Prostate gland (tissue), 2 donors: ENCODE measurements at regions not wholly inside any gene's neighbourhood (a gene's known extent, or its start where the extent isn't known, plus 50 kb on each side); places are given as distances from the start of the nearest gene placed in this dataset.

Source experiments
- DNase-seq: peaks from one replicate; pipeline ENCODE4 v3.0.0-alpha.2; 2019; ENCODE audit warnings: low spot score
- H3K27ac ChIP-seq, 2 donors: fragments of 200-600 bp; sonication (generic); 2 replicates each; pipeline ENCODE4 v1.5.1; 2017 to 2019
- H3K27me3 ChIP-seq: fragments of 200-600 bp; sonication (generic); replicated peaks from 2 replicates; pipeline ENCODE4 v1.5.1; 2019; ENCODE audit not compliant: insufficient read depth
- H3K36me3 ChIP-seq, 2 donors: fragments of 200-600 bp; sonication (generic); 1 replicate in 1 of 2; 2 replicates in 1 of 2; pipeline versions ENCODE4 v1.5.1 to v1.8.1; 2017 to 2019
- H3K4me1 ChIP-seq: fragments of 200-600 bp; sonication (generic); replicated peaks from 2 replicates; pipeline ENCODE4 v1.5.1; 2019
- H3K4me3 ChIP-seq, 2 donors: fragments of 200-600 bp; sonication (generic); 2 replicates each; pipeline ENCODE4 v1.5.1; 2017 to 2019
- H3K9me3 ChIP-seq: fragments of 200-600 bp; sonication (generic); 2 replicates; pipeline ENCODE4 v1.5.1; 2017
- CTCF ChIP-seq, 4 experiments: fragments of 200-600 bp in 2 of 4; fragments of 450-650 bp in 2 of 4; sonication (generic) in 2 of 4; IDR thresholded peaks; 1 replicate in 3 of 4; 2 replicates in 1 of 4; pipeline ENCODE4 v1.5.1; 2016 to 2019; ENCODE audit warnings: antibody characterized with exemption in 4 of 4, mild to moderate bottlenecking in 2 of 4, moderate library complexity in 2 of 4
- POLR2A ChIP-seq: fragments of 450-650 bp; IDR thresholded peaks from one replicate; pipeline ENCODE4 v1.6.1; 2016; ENCODE audit warnings: antibody characterized with exemption, mild to moderate bottlenecking
- POLR2AphosphoS5 ChIP-seq: sonication (generic); formaldehyde crosslinking; IDR thresholded peaks from one replicate; pipeline ENCODE4 v1.6.1; 2017; ENCODE audit warnings: antibody characterized with exemption
- WGBS: methylation state at CpG from one replicate; pipeline ENCODE4 v1.1.5; 2018; 5-methylcytosine and 5-hydroxymethylcytosine counted together
- intact Hi-C: fragments of 100-400 bp; cut with DNase I; formaldehyde crosslinking; loops from one replicate; pipeline ENCODE4 v1.14.2; 2022

- no peak for DNase-seq
- Histone ChIP-seq H3K27ac (no peak overlapping the region), H3K36me3 (no peaks in the 10 kb centered on the region), H3K4me1 (no peaks in the 10 kb centered on the region), H3K4me3 (no peak overlapping the region), H3K9me3 (no peaks in the 10 kb centered on the region), H3K27me3 (no peaks in the 10 kb centered on the region)
- intact Hi-C loops = no loop called here
- no peak for TF ChIP-seq POLR2AphosphoS5
- WGBS = 73% methylated on average over 6 of the region's 6 CpGs
Observed at GRCh38 chr14:47949006-47949405, 273.6 kb upstream of the MDGA2 start.

GRCh38 chr14:47935332-47935731 lies 259.9 kb upstream of the MDGA2 start:
- no peak for TF ChIP-seq POLR2A
- no peak for TF ChIP-seq POLR2AphosphoS5
- no peak for TF ChIP-seq CTCF (IDR thresholded peaks at IDR 0.05)
- 18% methylated on average over 4 of the region's 4 CpGs for WGBS
- Histone ChIP-seq H3K27me3 (no peaks in the 10 kb centered on the region), H3K27ac (no peak overlapping the region), H3K4me1 (no peaks in the 10 kb centered on the region), H3K4me3 (no peak overlapping the region), H3K36me3 (no peaks in the 10 kb centered on the region), H3K9me3 (no peaks in the 10 kb centered on the region)
- no peak for DNase-seq
- intact Hi-C loops = no loop called here

- Histone ChIP-seq H3K27ac (no peak overlapping the region), H3K9me3 (no peaks in the 10 kb centered on the region), H3K4me1 (no peaks in the 10 kb centered on the region), H3K4me3 (no peak overlapping the region), H3K27me3 (no peaks in the 10 kb centered on the region), H3K36me3 (no peaks in the 10 kb centered on the region)
- intact Hi-C loops = no loop called here
- no peak for TF ChIP-seq POLR2A
- TF ChIP-seq POLR2AphosphoS5 = no peak
- no peak for TF ChIP-seq CTCF (IDR thresholded peaks at IDR 0.05)
- DNase-seq = no peak
Observed at GRCh38 chr14:47929334-47929733, 253.9 kb upstream of the MDGA2 start.

- Histone ChIP-seq H3K4me1 (no peaks in the 10 kb centered on the region), H3K27me3 (no peaks in the 10 kb centered on the region), H3K36me3 (no peaks in the 10 kb centered on the region), H3K4me3 (no peak overlapping the region), H3K9me3 (no peaks in the 10 kb centered on the region), H3K27ac (no peak overlapping the region)
- DNase-seq = no peak
- 80% methylated on average over 1 of the region's 1 CpG for WGBS
- no peak for TF ChIP-seq CTCF (IDR thresholded peaks at IDR 0.05)
- no peak for TF ChIP-seq POLR2AphosphoS5
- TF ChIP-seq POLR2A = no peak
- intact Hi-C loops = no loop called here
Observed at GRCh38 chr14:47921133-47921532, 245.7 kb upstream of the MDGA2 start.

GRCh38 chr14:47919997-47920396 lies 244.6 kb upstream of the MDGA2 start:
- H3K27me3 ChIP-seq = no peaks in the 10 kb centered on the region
- TF ChIP-seq CTCF (IDR thresholded peaks at IDR 0.05) (no peak), POLR2A (no peak), POLR2AphosphoS5 (no peak)
- H3K4me3 ChIP-seq = no peak overlapping the region
- no peak overlapping the region for H3K27ac ChIP-seq
- DNase-seq = no peak
- WGBS = 88% methylated on average over 6 of the region's 6 CpGs
- intact Hi-C loops = no loop called here
- H3K4me1 ChIP-seq = no peaks in the 10 kb centered on the region
- H3K9me3 ChIP-seq = no peaks in the 10 kb centered on the region
- H3K36me3 ChIP-seq = no peaks in the 10 kb centered on the region
